ENCODE measurements at regions not wholly inside any gene's neighbourhood (a gene's known extent, or its start where the extent isn't known, plus 50 kb on each side); places are given as distances from the start of the nearest gene placed in this dataset.

DNA sequence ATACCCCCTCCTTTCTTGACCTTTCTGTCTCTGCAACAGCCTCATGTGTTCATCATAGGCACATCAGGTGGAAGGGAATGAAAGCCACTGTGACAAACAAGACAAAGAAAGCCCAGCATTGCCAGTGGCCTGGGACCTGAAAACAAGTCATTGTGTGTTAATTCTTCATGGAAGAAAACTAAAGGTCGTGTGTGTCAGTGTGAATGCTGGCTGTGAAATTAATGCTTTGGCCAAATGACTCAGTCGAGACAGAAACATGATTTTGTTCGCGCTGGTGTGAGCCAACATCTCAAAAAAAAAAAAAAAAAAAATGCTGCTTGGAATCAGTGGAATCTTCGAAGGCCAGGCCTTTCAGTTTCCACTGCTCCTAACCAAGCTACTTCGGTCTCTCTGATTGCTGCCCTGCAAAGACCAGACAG, 386.5 kb upstream of the PROK2 start:
- H3K4me1 ChIP-seq = peaks cover 3% of the 10 kb centered on the region
- no peaks in the 10 kb centered on the region for H3K27me3 ChIP-seq
- no peak for DNase-seq
- H3K4me3 ChIP-seq (ENCODE audit: low read depth, low read length) = no peak overlapping the region
- no peaks in the 10 kb centered on the region for H3K9me3 ChIP-seq
- H3K36me3 ChIP-seq = no peaks in the 10 kb centered on the region
- no peak for TF ChIP-seq CTCF (IDR thresholded peaks at IDR 0.05; ENCODE audit: low read depth, low read length)

GRCh38 chr3:72169561-72170472, 384.9 kb upstream of the PROK2 start:
- Histone ChIP-seq H3K4me3 (ENCODE audit: low read depth, low read length) (no peak overlapping the region), H3K36me3 (no peaks in the 10 kb centered on the region), H3K9me3 (no peaks in the 10 kb centered on the region), H3K4me1 (peaks cover 3% of the 10 kb centered on the region), H3K27me3 (no peaks in the 10 kb centered on the region)
- DNase-seq = no peak
- TF ChIP-seq CTCF (IDR thresholded peaks at IDR 0.05; ENCODE audit: low read depth, low read length) = no peak

- Histone ChIP-seq H3K36me3 (no peaks in the 10 kb centered on the region), H3K4me3 (ENCODE audit: low read depth, low read length) (no peak overlapping the region), H3K4me1 (no peaks in the 10 kb centered on the region; the same call in 1 of the 2 replicates), H3K9me3 (no peaks in the 10 kb centered on the region), H3K27me3 (no peaks in the 10 kb centered on the region)
- no peak for DNase-seq
- no peak for TF ChIP-seq CTCF (IDR thresholded peaks at IDR 0.05; ENCODE audit: low read depth, low read length)
These were observed 384.2 kb upstream of the PROK2 start for GRCh38 chr3:72169120-72169519.

- Histone ChIP-seq H3K27me3 (no peaks in the 10 kb centered on the region), H3K4me3 (ENCODE audit: low read depth, low read length) (no peak overlapping the region), H3K4me1 (peaks cover 10% of the 10 kb centered on the region), H3K36me3 (no peaks in the 10 kb centered on the region), H3K9me3 (peaks cover 3% of the 10 kb centered on the region; the same call in 1 of the 2 replicates)
- TF ChIP-seq CTCF (IDR thresholded peaks at IDR 0.05; ENCODE audit: low read depth, low read length) = no peak
- DNase-seq = no peak
These were observed 380.9 kb upstream of the PROK2 start for GRCh38 chr3:72165808-72166207.

- H3K4me1 ChIP-seq = peaks cover 10% of the 10 kb centered on the region
- no peak overlapping the region for H3K4me3 ChIP-seq (ENCODE audit: low read depth, low read length)
- H3K9me3 ChIP-seq = peaks cover 3% of the 10 kb centered on the region; the same call in 1 of the 2 replicates
- no peaks in the 10 kb centered on the region for H3K27me3 ChIP-seq
- no peaks in the 10 kb centered on the region for H3K36me3 ChIP-seq
- TF ChIP-seq CTCF (IDR thresholded peaks at IDR 0.05; ENCODE audit: low read depth, low read length) = no peak
- DNase-seq = no peak
These were observed 380.4 kb upstream of the PROK2 start for GRCh38 chr3:72165317-72165716.

DNA sequence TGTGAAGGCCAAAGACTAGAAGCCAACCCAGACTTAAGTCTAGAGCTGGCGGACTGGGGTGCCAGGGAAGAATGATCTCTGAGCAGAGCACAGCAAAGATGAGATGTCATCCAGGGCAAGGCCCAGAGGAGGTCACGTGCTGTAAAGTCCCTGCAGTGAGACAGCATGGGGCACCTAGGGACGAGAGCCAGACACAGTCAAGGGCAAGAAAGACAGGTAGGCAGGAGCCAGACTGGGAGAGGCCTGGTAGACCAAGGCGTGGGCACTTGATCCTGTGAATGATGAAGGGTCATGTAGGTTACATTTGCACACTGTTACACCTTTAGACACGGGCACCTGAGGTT, 379.7 kb upstream of the PROK2 start:
- Histone ChIP-seq H3K27me3 (no peaks in the 10 kb centered on the region), H3K4me1 (peaks cover 10% of the 10 kb centered on the region), H3K36me3 (no peaks in the 10 kb centered on the region), H3K4me3 (ENCODE audit: low read depth, low read length) (no peak overlapping the region), H3K9me3 (peaks cover 3% of the 10 kb centered on the region; the same call in 1 of the 2 replicates)
- no peak for TF ChIP-seq CTCF (IDR thresholded peaks at IDR 0.05; ENCODE audit: low read depth, low read length)
- no peak for DNase-seq

Data from BE2C (cell line).